IMR-90 (cell line): ENCODE measurements at regions not wholly inside any gene's neighbourhood (a gene's known extent, or its start where the extent isn't known, plus 50 kb on each side); places are given as distances from the start of the nearest gene placed in this dataset.

Source experiments
- CTCF ChIP-seq: conservative IDR thresholded peaks from 2 replicates; pipeline ENCODE4 v1.5.1; 2012; ENCODE audit warnings: mild to moderate bottlenecking, low read depth, low read length, improper control_type of control experiment
- POLR2A ChIP-seq: IDR thresholded peaks from 2 replicates; pipeline ENCODE4 v1.6.1; 2012; ENCODE audit warnings: mild to moderate bottlenecking, low read depth, low read length

DNA sequence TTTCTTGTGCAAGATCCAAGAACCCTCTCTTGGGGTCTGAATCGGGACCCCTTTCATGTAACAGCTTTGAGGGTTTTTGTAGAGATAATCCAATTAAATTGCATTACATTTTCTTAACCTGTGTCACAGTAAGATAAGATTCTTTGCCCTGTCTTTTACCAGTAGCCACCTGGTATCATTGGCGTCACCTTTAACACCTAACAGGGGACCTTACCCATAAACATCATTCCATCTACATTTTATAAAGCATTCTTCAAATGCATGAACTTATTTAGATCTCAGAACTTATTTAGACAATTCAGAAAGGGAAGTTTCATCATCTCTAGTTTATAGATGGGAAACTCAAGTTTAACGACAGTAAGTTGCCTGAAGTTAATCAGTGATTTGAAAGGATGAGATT lies 106.4 kb upstream of the KLF6 start:
- TF ChIP-seq POLR2A (no peak), CTCF (no peak)
